HG03354 (cell line): ENCODE measurements at regions not wholly inside any gene's neighbourhood (a gene's known extent, or its start where the extent isn't known, plus 50 kb on each side); places are given as distances from the start of the nearest gene placed in this dataset.

Source experiments
- ATAC-seq: cut with Tn5 transposase; IDR thresholded peaks from one replicate; pipeline ENCODE4 v1.9.1; 2021; ENCODE audit warnings: mild to moderate bottlenecking; ENCODE audit not compliant: unreplicated experiment, poor library complexity, severe bottlenecking

- ATAC-seq = no peak
Measured at GRCh38 chr18:24530630-24531111, 70.2 kb downstream of the HRH4 start.

- no peak for ATAC-seq
Measured at GRCh38 chr18:24534271-24534670, 73.8 kb downstream of the HRH4 start.

- ATAC-seq = no peak
Measured at GRCh38 chr18:24534737-24535136, 74.3 kb downstream of the HRH4 start.

GRCh38 chr18:24535527-24536295, 75.3 kb downstream of the HRH4 start:
- ATAC-seq = no peak

GRCh38 chr18:24536326-24536725, 75.9 kb downstream of the HRH4 start:
- no peak for ATAC-seq

GRCh38 chr18:24536834-24537233, 76.4 kb downstream of the HRH4 start:
- ATAC-seq = no peak

GRCh38 chr18:24538414-24539264, 78.2 kb downstream of the HRH4 start:
- no peak for ATAC-seq

- ATAC-seq = no peak
Measured at GRCh38 chr18:24539866-24540617, 79.6 kb downstream of the HRH4 start.

- no peak for ATAC-seq
Measured at GRCh38 chr18:24540896-24541295, 80.5 kb downstream of the HRH4 start.

GRCh38 chr18:24543086-24543794, 82.8 kb downstream of the HRH4 start:
- no peak for ATAC-seq

GRCh38 chr18:24543795-24544498, 83.5 kb downstream of the HRH4 start:
- no peak for ATAC-seq

- ATAC-seq = no peak
Measured at GRCh38 chr18:24544949-24545348, 84.5 kb downstream of the HRH4 start.

GRCh38 chr18:24545651-24546050, 85.2 kb downstream of the HRH4 start:
- no peak for ATAC-seq

- no peak for ATAC-seq
Measured at GRCh38 chr18:24546307-24546706, 85.9 kb downstream of the HRH4 start.

- no peak for ATAC-seq
Measured at GRCh38 chr18:24548583-24548982, 88.1 kb downstream of the HRH4 start.

- ATAC-seq = no peak
Measured at GRCh38 chr18:24552218-24552617, 91.8 kb downstream of the HRH4 start.

- ATAC-seq = no peak
Measured at GRCh38 chr18:24553571-24554285, 93.3 kb downstream of the HRH4 start.

- ATAC-seq = no peak
Measured at GRCh38 chr18:24558403-24558802, 98.0 kb downstream of the HRH4 start.
